WERI-Rb-1 (cell line): ENCODE measurements at regions not wholly inside any gene's neighbourhood (a gene's known extent, or its start where the extent isn't known, plus 50 kb on each side); places are given as distances from the start of the nearest gene placed in this dataset.

Source experiments
- DNase-seq: peaks from one replicate; pipeline ENCODE4 v3.0.0-alpha.2; 2020
- H3K27ac ChIP-seq: fragments of 250-450 bp; sonication (Bioruptor Pico); 2 replicates; pipeline ENCODE4 v1.5.1; 2020; ENCODE audit warnings: mild to moderate bottlenecking, moderate library complexity
- H3K27me3 ChIP-seq: fragments of 250-450 bp; sonication (Bioruptor Pico); 2 replicates; pipeline ENCODE4 v1.5.1; 2021; ENCODE audit warnings: mild to moderate bottlenecking, low read depth, moderate library complexity; ENCODE audit not compliant: insufficient read depth, severe bottlenecking
- H3K36me3 ChIP-seq: fragments of 250-450 bp; sonication (Bioruptor Pico); 2 replicates; pipeline ENCODE4 v1.5.1; 2020; ENCODE audit warnings: mild to moderate bottlenecking, moderate library complexity
- H3K4me3 ChIP-seq: 2 replicates; pipeline ENCODE4 v1.5.1; 2011; ENCODE audit warnings: low read depth, mild to moderate bottlenecking, control low read depth, low read length
- H3K9me3 ChIP-seq: fragments of 250-450 bp; sonication (Bioruptor Pico); 2 replicates; pipeline ENCODE4 v1.5.1; 2021; ENCODE audit warnings: mild to moderate bottlenecking, moderate library complexity; ENCODE audit not compliant: severe bottlenecking
- CTCF ChIP-seq: IDR thresholded peaks from 2 replicates; pipeline ENCODE4 v1.5.1; 2011; ENCODE audit warnings: low read depth, mild to moderate bottlenecking, control low read depth, inconsistent platforms, low read length

DNA sequence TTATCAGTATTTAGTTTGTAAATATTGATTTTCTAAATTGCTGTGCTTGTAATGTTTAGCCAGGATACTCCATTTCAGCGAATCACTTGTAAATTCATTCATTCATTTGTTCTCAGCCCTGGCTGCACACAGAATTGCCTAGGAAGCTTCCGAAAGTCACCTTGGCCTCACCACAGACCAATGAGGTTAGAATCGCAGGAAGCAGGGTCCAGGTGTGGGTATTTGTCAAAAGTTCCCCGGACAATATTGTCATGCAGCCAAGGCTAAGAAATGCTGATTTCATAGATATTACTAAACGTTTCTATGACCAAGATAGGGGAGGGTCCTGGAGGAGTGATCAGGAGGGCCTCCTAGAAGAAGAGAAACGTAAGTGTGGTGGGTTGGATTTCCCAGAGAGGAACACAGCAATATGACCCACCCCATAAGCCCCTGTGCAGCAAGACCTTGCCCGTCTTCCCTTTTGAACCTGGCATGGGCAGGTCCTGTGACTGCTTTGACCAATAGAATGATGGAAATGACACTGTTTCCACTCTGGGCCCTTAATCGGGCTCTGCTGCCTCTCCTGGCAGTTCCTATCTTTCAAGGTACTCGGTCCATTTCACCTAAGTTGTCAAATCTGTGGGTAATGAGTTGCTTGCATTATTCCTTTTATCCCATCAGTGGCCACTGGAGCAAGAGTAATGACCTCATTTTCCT is 238.7 kb downstream of the FOXL1 start:
- Histone ChIP-seq H3K27ac (no peak overlapping the region), H3K4me3 (no peak overlapping the region), H3K27me3 (no peaks in the 10 kb centered on the region), H3K9me3 (no peaks in the 10 kb centered on the region), H3K36me3 (no peaks in the 10 kb centered on the region)
- DNase-seq = no peak
- TF ChIP-seq CTCF = no peak

- no peak for DNase-seq
- TF ChIP-seq CTCF = no peak
Observed at GRCh38 chr16:86818671-86819532, 240.6 kb downstream of the FOXL1 start.

DNA sequence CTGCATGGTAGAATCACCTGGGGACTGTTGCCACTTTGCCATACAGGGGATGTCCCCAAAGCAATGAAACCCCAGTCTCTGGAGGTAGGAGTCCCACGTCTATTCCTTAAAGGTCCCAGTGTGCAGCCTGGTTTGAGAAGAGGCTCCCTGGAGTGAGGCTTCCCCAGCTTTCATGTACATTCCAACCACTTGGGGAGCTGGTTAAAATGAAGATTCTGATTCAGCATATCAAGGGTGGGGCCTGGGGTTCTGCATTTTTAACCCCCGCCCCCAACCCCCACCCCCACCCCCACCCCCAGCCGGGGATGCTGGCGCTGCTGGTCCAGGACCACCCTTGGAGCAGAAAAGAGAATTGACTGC is 241.2 kb downstream of the FOXL1 start:
- no peak for TF ChIP-seq CTCF
- H3K36me3 ChIP-seq = no peaks in the 10 kb centered on the region
- no peaks in the 10 kb centered on the region for H3K27me3 ChIP-seq
- no peaks in the 10 kb centered on the region for H3K9me3 ChIP-seq
- H3K27ac ChIP-seq = no peak overlapping the region
- no peak for DNase-seq
- no peak overlapping the region for H3K4me3 ChIP-seq

More at GRCh38 chr16:86818671-86819532, 240.6 kb downstream of the FOXL1 start:
- H3K9me3 ChIP-seq = no peaks in the 10 kb centered on the region
- H3K27me3 ChIP-seq = no peaks in the 10 kb centered on the region
- H3K4me3 ChIP-seq = peak overlapping the region; percentile 17; the same call in 1 of the 2 replicates
- H3K27ac ChIP-seq = no peak overlapping the region
- no peaks in the 10 kb centered on the region for H3K36me3 ChIP-seq

GRCh38 chr16:86821895-86822294 is 243.5 kb downstream of the FOXL1 start:
- H3K27ac ChIP-seq = no peak overlapping the region

DNA sequence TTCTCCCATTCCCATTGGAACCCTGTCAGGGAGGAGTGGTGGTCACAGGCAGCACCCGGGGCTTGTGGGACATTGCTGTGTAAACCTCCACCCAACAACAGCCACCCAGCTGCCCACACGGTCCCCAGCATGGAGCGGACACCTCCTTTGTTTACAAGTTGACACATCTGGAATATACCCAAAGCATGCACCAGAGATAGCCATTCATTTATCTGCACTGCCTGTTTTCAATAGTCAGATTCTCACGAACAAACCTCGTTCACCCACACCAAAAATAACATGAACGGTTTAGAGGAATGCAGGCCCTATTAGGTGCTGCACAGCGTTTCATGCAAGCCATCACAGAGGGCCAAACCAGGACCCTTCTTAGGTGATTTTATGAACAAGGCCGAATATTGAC is 244.8 kb downstream of the FOXL1 start:
- no peaks in the 10 kb centered on the region for H3K36me3 ChIP-seq
- H3K4me3 ChIP-seq = no peak overlapping the region
- no peak overlapping the region for H3K27ac ChIP-seq
- DNase-seq = no peak
- no peaks in the 10 kb centered on the region for H3K9me3 ChIP-seq
- no peak for TF ChIP-seq CTCF
- no peaks in the 10 kb centered on the region for H3K27me3 ChIP-seq

More at GRCh38 chr16:86821895-86822294, 243.5 kb downstream of the FOXL1 start:
- Histone ChIP-seq H3K9me3 (no peaks in the 10 kb centered on the region), H3K4me3 (no peak overlapping the region), H3K36me3 (no peaks in the 10 kb centered on the region), H3K27me3 (no peaks in the 10 kb centered on the region)
- no peak for TF ChIP-seq CTCF
- no peak for DNase-seq
